Fibroblast of skin of abdomen (primary cell): ENCODE measurements at regions not wholly inside any gene's neighbourhood (a gene's known extent, or its start where the extent isn't known, plus 50 kb on each side); places are given as distances from the start of the nearest gene placed in this dataset.

ENCODE experiments used
- DNase-seq: peaks from one replicate; pipeline ENCODE4 v3.0.0-alpha.2; 2013

DNA sequence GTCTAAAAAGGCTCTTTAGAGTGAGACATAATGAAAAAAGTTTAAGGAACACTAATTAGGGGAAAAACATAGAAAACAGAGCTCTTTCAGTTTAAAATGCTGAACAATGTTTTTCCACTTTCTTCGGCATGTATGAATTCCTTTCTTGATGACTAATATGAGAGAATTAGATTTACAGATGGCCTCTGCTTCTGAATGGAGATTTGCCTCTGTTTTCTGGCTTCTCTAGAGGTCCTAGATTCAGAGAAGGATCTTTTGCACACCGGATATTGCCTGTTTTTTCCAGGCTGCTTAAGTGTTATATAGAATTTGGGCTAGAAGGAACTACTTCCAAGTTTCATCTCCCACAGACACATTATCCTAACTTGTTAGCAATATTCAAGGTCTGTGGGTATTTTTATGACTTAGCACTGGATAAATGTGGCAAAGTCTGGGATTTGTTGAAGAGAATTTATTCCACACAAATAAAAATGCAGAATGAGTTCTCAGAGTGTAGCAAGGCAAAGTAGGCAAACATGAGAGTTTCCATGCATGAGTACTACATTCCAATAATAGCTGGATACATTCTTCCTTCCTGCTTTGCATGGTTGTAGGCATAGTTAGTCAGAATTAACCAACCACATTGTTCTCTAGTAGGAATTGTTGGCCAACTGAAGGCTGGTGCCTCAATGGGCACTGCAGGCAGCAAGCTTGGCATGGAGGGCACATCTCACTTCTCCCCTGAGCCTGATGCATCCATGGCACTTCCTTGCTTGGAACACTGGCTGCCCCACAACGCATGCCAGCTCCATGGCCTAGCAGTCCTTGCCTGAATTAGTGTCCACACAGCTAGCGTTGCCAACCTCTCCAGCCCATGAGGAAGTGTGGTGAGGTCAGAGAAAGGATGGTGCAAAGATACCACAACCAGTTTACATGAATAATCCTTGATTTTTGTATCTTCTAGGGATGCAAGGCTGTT, 224.2 kb downstream of the CLIC5 start:
- peak; percentile 87 for DNase-seq

DNA sequence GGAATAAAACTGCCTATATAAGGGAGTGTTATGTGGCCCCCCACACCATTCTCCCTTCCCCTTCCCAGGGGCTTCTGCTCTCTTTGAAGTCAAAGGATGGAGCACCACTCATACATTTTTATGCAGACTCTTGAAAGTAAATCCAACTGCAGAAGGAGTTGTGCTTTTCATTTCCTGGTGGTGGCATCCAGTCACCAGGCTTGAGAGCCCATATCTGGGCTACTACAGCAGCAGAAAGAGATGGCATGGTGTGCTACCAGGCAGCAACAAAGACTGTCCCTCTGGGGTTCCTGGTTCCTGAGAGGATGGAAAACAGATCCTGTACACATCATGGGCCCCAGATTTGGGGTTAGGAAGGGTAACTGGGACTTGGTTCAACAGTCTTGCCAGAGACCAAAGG, 226.4 kb downstream of the CLIC5 start:
- DNase-seq, result no peak

DNA sequence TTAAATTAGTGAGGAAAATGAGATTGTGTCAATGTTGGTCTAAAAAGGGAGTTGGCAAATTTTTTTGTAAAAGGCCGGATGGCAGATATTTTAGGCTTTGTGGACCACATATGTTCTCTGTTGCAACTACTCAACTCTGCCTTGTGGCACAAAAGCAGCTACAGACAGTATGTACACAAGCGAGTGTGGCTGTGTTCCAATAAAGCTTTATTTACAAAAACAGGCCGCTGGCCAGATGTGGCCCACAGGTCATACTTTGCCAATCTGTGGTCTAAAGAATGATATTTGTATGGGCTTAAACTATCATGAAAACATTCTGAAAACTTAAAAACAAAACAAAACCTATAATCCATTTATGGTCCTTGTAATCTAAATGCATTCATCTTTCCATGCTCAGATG, 228.3 kb downstream of the CLIC5 start:
- no peak for DNase-seq

DNA sequence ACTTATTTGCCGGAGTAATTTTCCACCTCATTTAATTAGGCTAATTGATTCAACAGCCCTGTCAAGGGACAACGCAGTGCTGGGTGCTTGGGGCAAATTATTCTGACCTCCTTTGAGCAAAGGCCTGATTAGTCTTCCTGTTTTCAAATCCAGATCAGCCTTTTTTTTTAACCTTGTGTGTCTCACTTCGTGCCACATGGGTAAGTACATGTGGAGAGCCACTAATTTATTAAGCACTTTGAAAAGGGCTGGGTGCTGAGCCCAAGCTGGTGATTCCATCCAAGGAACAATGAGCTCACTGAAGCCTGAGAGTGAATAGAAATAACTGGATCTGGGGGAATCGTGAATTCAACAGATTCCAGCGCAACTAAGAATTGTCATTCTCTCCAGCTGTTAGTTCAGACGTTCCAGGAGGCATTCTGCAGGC, 229.3 kb downstream of the CLIC5 start:
- no peak for DNase-seq

DNA sequence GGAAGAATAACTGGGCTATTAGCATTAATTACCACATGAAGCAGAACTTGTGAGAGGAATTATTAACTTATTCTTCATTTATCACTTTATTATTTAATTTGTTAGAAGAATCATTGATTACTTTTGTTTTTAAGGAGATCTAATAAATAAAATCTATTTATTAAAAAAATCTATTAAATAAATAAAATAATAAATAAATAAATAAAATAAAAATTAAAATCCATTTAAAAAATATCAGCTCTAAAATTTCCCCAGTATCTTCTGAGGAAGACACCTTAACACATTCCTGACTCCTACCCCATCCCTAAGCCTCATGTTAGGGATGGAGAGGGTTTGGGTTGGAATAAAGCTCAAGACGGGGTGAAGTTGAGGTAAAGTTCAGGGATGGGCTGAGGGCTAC, 231.4 kb downstream of the CLIC5 start:
- DNase-seq, result no peak

DNA sequence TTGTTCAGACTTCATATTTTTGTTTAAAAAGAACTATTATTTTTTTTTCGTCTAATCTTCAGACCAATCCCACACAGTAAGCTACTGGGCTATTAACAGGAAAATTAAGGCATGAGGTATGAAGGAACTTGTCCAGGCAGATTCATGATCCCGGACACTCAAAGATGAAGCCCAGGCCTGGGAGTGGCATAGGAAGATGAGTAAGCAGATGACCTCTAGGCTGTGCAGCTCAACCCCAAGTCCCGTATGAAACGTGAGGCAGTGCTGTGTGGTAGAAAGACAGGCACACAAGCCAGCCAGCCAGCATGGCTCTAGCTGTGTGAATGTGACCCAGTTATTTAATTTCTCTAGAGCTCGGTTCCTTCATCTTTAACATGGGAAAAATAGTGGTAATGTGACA, 231.9 kb downstream of the CLIC5 start:
- DNase-seq, result no peak

DNA sequence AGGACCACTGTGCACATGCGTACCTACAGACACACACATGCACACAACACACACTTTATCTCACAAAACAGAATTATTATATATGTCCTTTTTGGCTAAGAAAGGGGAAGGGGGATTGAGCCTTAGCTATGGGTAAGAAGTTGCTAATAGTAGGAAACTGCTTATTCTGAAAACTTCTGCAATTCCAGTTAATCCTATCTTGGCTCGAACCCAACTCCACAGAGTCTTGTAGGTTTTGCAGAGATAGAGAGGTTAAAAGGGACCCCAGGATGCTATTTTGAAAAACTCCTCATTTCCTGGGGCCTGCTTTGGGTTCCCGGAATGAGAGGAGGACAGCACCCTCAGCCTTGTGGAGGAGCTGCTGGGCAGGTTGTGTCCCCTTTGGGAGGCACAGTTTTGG, 233.8 kb downstream of the CLIC5 start:
- no peak for DNase-seq

DNA sequence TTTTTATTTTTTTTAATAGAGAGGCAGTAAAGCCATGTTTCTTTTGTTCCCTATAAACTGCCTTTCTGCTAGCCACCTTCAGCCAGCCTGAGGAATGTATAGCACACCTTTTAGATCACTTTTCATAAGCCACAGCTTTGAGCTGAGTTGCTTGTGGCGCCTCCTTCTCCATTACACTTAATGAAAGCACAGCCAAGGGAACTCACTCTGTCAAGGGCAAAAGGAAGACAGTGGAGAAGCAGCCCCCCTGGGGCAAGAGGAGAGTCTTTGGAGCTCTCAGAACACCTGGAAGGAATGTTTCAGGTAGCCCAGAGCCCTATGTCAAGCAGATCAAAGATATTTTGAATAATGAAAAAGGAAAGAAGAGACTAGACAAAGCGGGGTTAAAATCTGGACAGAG, 235.1 kb downstream of the CLIC5 start:
- DNase-seq, result no peak

DNA sequence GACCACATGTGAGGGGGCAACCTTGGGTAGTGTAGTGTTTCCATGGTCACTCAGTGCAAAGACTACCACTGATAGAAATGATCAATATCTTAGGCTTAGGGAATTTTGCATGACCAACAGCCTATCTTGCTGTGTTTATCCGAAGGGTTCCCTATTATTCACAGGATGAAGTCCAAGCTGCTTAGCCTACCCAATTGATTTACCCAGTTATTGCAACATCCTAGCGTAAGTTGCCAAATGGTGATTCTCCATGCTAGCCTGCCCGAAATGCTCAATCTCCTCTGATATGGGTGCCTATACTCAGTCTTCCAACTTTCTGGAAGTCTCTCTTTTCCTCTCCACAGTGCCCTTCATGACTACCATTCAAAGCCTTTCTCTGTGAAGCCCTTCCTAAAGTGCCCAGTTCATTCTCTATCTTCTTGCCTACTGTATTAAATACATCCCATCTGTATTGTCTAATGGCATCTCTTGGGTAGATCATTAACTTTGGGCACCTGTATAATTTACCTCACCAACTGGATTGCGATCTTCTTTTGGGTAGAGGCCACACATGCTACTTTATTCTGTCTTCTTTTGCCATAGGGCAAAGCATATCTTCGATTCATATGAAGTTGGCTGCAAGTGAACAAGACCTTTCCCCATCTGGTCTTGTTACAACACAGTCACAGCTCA, 240.5 kb downstream of the CLIC5 start:
- no peak for DNase-seq

DNA sequence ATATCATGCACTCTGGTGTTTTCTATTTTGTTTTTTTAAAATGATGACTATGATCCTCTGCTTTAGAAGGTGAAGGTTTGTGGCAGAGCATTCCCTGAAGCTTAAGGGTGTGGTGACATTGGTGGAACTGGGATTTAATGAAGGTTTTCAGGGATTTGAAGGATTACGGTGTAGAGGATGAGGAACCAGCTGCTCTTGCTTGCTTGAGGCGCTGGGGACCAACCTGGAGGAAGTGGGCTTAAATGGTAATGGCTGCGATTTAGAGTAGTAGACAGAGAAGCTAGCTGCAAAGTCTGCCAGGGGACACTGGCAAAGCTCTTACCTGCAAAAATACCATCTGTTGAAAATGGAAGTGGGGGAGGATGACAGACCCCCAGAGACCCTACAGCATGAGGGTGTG, 241.8 kb downstream of the CLIC5 start:
- no peak for DNase-seq

DNA sequence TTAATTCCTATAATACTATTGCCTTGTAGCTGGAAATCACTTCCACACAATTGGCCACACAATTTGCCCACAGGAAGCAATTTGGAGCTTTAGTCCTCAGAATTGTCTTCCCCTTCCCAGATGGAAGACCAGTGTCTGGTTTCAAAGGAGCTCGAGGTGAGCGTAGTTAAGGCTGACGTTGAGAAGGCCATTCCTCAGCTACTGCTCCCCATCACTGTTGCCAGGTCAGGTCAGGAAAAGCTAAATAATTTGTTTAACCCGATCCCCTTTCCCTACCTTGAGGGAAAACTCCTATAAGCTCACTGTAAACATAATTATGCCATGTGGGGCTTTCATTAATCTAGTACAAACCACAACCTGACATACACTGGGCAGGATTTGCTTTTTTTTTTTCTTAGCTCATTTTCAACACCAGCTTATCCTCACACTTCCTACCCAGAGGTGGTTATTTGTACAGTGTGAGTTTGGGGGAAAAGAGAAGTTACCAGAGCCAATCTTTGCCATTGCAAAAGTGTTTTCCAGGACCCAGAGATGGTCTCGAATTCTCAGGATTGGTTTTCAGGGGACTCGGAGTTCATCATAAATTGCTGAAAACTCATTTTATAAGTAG, 242.7 kb downstream of the CLIC5 start:
- no peak for DNase-seq

DNA sequence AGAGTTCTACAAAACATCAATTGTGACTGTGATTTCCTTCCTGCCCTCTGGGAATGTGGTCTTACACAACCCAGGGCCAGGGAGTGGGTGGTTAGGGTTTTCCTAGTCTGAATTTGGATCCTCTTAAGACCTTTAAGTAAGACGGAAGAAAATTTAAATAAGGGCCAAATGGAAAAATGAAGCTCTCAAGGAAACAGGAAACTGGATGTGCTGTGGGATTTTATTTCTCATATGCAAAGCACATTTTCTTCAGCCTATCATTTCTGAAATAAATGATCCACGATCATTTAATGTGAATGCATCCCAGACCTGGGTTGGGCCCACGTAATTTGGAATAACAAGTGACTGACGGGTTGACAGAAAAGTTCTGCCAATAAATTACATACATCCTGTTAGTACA, 243.6 kb downstream of the CLIC5 start:
- no peak for DNase-seq

DNA sequence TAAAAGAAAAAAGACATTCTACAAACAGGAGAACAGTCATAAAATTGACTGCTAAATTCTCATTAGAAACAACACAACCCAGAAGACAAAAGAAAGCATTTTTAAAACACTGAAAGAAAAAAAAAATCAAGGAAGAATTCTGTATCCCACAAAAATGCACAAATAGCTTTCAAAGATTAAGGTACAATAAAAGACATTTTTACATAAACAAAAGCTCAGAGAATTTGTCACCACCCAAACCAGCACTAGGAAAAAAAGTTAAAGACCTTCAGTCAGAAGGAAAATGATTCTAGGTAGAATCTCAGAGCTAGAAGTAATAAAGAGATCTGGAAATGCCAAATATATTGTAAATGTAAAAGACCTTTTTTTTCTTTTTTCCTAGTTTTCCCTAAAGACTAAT, 252.4 kb downstream of the CLIC5 start:
- no peak for DNase-seq

DNA sequence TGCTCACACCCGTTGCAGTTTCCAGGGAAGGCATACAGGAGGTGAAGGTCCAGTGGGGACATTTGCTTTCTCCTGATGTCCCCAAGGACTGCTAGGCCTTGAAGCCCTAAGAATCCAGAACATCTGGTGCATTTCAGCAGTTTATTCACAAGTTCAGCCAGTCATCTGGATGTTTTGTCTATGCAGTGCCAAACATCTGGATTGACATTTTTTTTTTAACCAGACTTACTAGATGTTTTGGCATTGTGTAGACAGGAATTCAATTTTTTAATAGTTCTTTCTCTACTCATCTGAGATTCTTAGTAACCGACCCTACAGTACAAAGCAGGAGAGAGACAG, 256.2 kb downstream of the CLIC5 start:
- peak; percentile 71 for DNase-seq

DNA sequence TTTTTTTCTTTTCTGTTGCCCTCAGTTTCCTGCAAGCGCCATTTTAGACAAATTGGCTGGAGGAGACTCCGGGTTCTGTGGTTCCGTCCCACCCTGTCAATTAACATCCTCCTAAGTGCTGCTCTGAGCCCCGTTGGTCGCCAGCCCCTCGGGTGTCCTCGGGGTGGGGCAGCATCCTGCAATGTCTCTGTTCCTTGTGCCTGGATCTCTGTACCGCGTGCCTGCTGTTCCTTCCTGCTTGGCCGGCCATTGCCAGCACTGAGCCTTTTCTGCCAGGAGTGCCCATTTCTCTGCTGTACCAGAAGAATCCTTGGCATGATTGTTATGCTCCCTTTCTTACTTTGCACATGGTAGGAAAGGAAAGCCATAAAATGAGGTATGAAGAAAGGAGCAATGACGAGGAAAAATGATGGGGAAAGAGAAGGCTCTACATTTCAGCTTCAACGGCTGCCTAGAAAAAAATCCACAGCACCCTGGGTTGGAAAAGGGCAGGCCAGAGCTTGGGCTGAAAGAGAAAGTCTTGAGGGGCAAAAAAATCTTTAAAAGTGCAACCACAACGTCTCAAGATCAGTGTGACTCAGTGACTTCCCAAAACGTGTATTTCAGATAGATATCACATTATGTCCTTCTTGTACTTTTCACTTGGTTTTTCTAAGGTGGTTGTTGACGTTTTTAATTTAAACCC, 256.7 kb downstream of the CLIC5 start:
- peak; percentile 10 for DNase-seq

DNA sequence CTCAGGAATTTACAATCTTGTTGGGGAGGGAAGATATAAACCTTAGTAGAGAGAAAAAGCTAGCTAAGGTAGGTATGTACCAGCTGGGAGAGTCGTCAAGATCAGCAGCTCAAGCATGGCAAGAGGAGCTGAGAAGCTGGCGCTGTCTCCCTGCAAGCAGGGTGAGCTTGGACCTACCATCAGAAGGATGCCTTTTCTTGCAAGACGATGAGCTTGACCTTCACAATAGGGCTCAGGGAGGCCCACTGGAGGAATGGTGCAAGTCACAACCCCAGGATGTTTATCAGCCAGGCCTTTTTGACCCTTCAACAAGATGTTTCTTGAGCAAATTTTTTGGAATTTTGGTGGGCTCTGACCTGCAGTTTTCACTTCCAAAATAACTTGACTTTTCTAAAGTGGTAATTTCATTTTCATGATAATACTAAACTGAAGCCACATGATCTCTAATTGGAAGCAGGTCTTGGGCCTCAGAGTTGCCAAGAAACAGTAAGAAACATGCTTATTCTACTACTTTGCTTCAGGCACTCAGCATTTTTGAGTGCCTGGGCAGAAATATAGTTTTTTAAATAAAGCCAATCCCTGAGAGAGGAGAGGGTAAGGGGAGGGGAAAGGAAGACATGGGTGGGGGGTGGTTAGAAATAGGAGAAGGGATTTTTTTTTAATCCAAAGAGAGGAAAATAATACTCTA, 258.1 kb downstream of the CLIC5 start:
- DNase-seq, result peak; percentile 64

DNA sequence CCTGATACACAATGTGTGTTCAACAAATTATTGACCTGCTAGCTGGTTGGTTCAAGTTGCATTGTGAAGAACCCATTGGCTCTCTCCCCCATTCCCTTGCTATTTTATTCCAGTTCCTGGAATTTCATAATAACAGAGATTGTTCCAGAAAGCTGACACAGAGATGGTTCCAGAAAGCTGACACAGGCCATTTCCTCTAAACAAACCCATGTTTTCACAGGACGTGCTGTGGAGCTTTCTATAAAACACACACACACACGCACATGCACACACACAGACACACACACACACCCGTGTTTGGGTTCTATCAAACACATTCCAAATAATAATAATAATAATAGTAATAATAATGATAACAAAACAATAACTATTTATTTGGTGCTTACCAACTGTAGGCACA, 259.1 kb downstream of the CLIC5 start:
- no peak for DNase-seq

DNA sequence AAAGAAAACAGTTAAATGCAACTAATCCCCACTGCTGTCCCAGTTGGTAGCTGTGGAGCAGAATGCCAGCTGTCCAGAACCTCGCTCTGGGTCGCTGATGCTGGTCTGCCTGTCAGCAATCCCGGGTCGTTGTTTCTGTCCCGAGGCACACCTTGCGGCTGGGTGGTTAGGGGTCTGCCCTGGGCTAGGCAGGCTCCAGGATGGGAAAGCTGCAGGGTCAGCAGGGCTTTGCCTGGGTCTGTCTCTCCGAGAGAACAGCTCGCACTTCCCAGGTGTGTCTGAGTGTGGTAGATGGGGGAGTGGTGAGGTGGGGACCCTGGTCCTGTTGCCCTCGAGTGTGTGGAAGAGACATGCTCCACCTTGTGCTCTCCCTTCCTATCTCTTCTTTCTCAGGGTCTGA, 261.2 kb downstream of the CLIC5 start:
- no peak for DNase-seq

DNA sequence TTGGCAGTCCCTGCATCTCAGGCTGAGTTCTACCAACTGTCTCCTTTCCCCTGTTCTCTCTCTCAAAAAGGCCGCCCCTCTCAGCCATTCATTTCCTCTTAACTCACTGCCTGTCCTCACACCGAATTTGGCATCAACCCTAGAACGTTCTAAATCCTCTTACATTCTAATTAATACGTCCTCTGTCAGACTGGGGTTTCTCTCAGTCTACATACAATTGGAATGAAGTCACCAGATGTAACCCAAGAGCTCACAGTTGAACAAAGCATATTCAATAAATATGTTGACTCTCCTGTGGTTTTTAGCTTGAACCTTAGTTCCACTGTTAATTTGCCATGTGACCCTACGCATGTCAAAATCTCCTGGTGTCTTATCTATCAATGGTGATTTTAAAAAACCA, 269.6 kb downstream of the CLIC5 start:
- peak; percentile 97 for DNase-seq

DNA sequence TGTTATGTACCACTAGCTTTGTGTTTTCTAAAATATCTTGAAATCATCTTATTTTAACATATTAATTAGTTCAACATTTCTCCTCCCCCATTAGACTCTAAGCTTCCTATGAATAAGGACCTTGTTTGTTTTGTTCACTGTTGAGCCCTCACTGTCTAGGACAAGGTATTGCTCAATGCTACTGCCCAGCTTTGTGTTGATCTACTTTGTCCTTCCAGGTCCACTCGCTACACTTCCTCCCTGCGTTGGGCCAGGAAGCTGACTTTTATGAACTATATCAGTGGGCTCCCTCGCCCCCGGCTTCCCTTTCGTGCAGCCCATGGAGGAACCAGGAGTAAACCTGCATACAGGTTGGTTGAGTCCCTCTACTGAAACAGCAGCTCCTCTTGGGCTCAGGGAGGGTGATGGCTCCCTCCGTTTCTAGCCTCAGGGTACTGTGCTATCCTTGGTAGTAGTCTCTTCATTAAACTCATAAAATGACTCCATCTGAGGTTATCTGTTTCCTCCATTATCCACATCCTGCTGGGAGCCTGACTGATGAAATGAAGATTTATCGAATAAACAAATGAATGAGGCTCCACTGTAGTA, 272.5 kb downstream of the CLIC5 start:
- no peak for DNase-seq

DNA sequence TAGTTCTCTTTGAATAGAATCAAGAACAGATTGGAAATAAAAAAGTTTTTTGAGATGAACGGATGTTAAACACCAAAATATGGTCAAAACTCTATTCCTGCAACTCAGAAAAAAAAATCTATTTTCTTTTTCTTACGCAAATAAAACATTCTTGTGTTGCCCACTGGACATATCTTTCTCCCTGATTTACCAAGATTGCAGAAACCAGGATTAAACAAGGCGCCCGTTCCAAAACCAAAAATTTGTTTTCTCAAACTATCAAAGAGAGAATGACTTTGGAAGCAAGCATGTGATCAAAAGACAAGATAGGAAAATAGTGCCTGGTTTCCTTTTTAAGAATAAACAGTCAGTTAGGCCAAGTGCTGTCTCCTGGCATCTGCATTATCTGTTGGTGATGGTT, 273.1 kb downstream of the CLIC5 start:
- no peak for DNase-seq
